Adrenal gland (tissue), 9 donors: ENCODE measurements at regions not wholly inside any gene's neighbourhood (a gene's known extent, or its start where the extent isn't known, plus 50 kb on each side); places are given as distances from the start of the nearest gene placed in this dataset.
"Not testable (repeated sequence)": the region's sequence is repeated elsewhere in the genome, so short reads cannot be mapped to it uniquely, and the experiment has no call there.

Experiments used
- DNase-seq, 7 donors: peaks; one replicate each; pipeline ENCODE4 v3.0.0-alpha.2; 2019 to 2020
- H3K27ac ChIP-seq, 5 donors: fragments of 200-600 bp; sonication (generic) in 4 of 5; 1 replicate in 3 of 5; 2 replicates in 2 of 5; pipeline versions ENCODE4 v1.5.1 to v1.8.0; 2016 to 2020; ENCODE audit warnings: mild to moderate bottlenecking in 1 of 5
- H3K27me3 ChIP-seq: fragments of 200-600 bp; 2 replicates; pipeline ENCODE4 v1.8.0; 2021
- H3K36me3 ChIP-seq, 2 donors: fragments of 200-600 bp; replicated peaks in 1 of 2; 1 replicate in 1 of 2; 2 replicates in 1 of 2; pipeline versions ENCODE4 v1.5.1 to v1.8.0; 2018 to 2022
- H3K4me1 ChIP-seq, 2 donors: fragments of 200-600 bp; replicated peaks in 1 of 2; 1 replicate in 1 of 2; 2 replicates in 1 of 2; pipeline versions ENCODE4 v1.5.1 to v1.8.0; 2018 to 2021
- H3K4me3 ChIP-seq, 4 donors: fragments of 200-600 bp; sonication (generic) in 3 of 4; one replicate each; pipeline ENCODE4 v1.5.1; 2016 to 2018
- H3K9me3 ChIP-seq, 3 donors: fragments of 200-600 bp; sonication (generic) in 1 of 3; replicated peaks in 1 of 3; 1 replicate in 2 of 3; 2 replicates in 1 of 3; pipeline versions ENCODE4 v1.5.1 to v1.8.0; 2016 to 2021
- POLR2A ChIP-seq, 2 donors: fragments of 450-650 bp; IDR thresholded peaks; one replicate each; pipeline ENCODE4 v1.6.1; 2017; ENCODE audit warnings: antibody characterized with exemption in 2 of 2, mild to moderate bottlenecking in 2 of 2, moderate library complexity in 1 of 2
- WGBS, 4 donors: extraction: QIAGEN DNeasy Blood & Tissue Kit in 2 of 4; methylation state at CpG; one replicate each; pipeline versions ENCODE4 v1.1.5 to v1.1.7; 2013 to 2017; 5-methylcytosine and 5-hydroxymethylcytosine counted together
- intact Hi-C, 2 donors: fragments of 100-400 bp; cut with DNase I; formaldehyde crosslinking; loops; one replicate each; pipeline versions ENCODE4 v1.14.1 to v1.15.0; 2022 to 2023
- TF ChIP-seq, protein P1 (sequence below), 6 experiments: fragments of 450-650 bp in 4 of 6; fragments of 200-600 bp in 2 of 6; sonication (generic) in 1 of 6; IDR thresholded peaks; 1 replicate in 5 of 6; 2 replicates in 1 of 6; pipeline versions ENCODE4 v1.5.1 to v1.8.0; 2016 to 2021; ENCODE audit warnings: antibody characterized with exemption in 6 of 6, mild to moderate bottlenecking in 2 of 6, moderate library complexity in 1 of 6
- donor health status: healthy with polysubstance abuse.
- donor health status: Bipolar disorder and iron deficiency.
- donor health status: DM: yes; HTN: yes; CAD: no.
- donor health status: DM: no; HTN: no; CAD: no.
- donor health status: DM: no; HTN: no; CAD: no.

DNA sequence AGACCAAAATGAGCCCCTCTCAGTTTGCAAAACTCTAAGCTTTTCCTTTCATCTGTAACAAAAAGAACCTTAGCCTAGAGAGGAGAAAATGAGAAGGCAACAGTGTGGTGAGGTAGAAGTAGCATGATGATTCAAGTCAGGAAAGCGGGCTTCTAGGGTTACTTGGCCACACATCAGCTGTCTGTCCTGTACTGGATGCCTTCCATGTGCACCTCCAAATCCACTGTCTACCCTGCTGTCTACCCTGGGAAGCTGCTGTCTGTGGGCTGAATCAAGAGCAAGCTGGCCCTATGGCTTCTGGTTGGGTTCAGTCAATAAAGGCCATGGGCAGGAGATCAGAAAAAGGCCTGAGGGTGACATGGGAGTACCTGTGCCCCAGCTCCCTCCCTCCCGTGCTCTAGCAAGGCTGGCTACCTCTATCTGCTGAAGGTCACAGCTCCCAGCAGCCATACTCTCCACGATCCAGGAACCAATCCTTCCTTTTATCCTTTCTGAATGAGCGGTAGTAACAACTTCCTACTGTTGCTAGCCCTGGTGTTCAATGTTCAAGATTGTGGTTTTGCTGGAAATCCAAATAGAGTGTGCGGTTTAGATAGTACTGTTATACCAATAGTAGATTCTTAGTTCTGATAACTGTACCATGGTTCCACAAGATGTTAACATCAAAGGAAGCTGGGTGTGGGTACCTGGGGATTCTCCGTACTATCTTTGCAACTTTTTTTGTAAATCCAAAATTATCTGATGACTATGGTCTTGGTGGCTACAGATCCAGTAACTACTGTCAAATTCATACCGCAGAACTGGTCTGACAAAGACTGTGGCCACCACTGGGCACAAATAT lies 191.0 kb downstream of the ESM1 start:
- Histone ChIP-seq H3K36me3 (no peaks in the 10 kb centered on the region), H3K4me3 (no peak overlapping the region), H3K4me1 (no peaks in the 10 kb centered on the region), H3K27ac (no peak overlapping the region), H3K27me3 (no peaks in the 10 kb centered on the region), H3K9me3 (no peaks in the 10 kb centered on the region)
- TF ChIP-seq POLR2A (IDR thresholded peaks at IDR 0.05), result no peak
- TF ChIP-seq, protein P1, sequence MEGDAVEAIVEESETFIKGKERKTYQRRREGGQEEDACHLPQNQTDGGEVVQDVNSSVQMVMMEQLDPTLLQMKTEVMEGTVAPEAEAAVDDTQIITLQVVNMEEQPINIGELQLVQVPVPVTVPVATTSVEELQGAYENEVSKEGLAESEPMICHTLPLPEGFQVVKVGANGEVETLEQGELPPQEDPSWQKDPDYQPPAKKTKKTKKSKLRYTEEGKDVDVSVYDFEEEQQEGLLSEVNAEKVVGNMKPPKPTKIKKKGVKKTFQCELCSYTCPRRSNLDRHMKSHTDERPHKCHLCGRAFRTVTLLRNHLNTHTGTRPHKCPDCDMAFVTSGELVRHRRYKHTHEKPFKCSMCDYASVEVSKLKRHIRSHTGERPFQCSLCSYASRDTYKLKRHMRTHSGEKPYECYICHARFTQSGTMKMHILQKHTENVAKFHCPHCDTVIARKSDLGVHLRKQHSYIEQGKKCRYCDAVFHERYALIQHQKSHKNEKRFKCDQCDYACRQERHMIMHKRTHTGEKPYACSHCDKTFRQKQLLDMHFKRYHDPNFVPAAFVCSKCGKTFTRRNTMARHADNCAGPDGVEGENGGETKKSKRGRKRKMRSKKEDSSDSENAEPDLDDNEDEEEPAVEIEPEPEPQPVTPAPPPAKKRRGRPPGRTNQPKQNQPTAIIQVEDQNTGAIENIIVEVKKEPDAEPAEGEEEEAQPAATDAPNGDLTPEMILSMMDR (IDR thresholded peaks at IDR 0.05), result no peak
- WGBS, 4 donors, result 89 to 93% (median 91%) methylated on average over 7 of the region's 7 CpGs
- intact Hi-C loops, result no loop called here
- DNase-seq, result no peak

DNA sequence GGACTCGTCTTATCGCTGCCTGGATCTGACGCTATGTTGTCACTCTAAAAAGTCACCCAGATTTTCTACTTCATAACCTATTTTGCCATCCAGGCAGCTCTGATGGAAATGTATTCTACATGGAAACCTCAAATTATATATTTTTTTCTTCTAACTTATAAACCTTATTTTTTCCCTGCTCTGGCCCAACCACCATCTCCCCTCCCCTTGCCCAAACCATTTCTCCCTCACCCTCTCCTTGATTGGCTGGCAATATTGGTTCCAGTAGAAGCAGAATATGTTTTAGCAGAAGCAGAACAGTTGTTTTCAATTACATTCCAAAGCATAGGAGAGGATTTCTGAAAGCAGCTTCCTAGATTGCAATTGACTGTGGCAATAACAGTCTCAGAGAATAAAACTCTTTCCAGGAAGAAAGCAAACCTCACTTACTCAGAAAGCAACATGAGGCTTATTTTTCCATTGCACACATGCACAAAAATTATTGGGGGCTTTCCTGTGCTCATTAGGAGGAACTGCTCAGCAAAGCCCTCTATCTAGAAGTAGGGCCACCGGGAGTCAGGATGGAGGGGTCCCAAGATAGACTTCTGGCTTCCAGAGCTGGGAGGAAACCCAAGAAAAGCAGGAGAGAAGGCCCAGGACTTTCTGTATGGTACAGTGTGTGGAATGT lies 191.8 kb downstream of the ESM1 start:
- 90 to 97% (median 94%) methylated on average over 4 of the region's 4 CpGs for WGBS, 4 donors
- no peak for DNase-seq
- Histone ChIP-seq H3K4me1 (no peaks in the 10 kb centered on the region), H3K27me3 (no peaks in the 10 kb centered on the region), H3K36me3 (no peaks in the 10 kb centered on the region), H3K27ac (no peak overlapping the region), H3K9me3 (no peaks in the 10 kb centered on the region), H3K4me3 (no peak overlapping the region)
- no peak for TF ChIP-seq POLR2A (IDR thresholded peaks at IDR 0.05)
- TF ChIP-seq, protein P1 (IDR thresholded peaks at IDR 0.05), result no peak
- intact Hi-C loops, result no loop called here

DNA sequence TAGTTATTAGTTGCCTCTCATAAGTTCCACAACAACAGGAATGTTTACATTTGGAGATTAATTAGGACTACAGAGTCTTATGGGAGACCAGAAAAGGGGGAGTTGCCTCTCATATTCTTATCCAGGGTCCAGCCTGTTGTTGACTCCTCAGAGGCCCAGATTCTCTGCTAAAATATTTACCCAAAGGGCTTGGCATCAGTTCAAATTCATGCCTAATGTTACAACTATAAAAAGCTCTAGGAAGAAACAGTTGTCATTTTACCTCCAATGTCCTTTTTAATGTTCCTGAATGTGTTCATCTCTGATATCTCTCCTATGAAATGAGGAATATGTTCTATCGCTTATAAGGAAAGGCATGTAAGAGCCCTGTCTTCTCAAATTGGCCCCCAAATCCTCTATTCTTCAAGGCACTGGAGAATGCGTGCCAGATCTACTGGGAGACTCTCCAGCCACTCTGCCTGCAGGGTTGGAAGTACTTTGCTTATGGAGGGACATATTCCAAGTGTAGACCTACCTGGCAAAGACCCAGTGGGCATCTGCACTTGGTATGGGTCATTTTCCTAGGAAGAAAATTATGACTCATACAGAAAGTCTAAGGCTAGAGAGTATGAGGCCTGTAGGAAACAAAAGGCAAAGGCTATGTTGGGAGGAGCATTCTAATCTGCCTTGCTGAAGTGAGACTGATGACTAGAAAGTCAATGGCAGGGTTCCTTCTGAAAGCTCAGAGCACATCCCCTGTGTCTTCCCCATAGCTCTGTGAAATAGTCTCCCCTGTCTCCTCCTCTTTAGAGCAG lies 192.6 kb downstream of the ESM1 start:
- Histone ChIP-seq H3K27ac (no peak overlapping the region), H3K27me3 (no peaks in the 10 kb centered on the region), H3K4me3 (no peak overlapping the region), H3K36me3 (no peaks in the 10 kb centered on the region), H3K9me3 (no peaks in the 10 kb centered on the region), H3K4me1 (no peaks in the 10 kb centered on the region)
- WGBS, 4 donors, result 40 to 74% (median 55%) methylated on average over 2 of the region's 2 CpGs
- intact Hi-C loops, result no loop called here
- no peak for DNase-seq
- TF ChIP-seq POLR2A (IDR thresholded peaks at IDR 0.05), result no peak
- TF ChIP-seq, protein P1 (IDR thresholded peaks at IDR 0.05), result no peak

DNA sequence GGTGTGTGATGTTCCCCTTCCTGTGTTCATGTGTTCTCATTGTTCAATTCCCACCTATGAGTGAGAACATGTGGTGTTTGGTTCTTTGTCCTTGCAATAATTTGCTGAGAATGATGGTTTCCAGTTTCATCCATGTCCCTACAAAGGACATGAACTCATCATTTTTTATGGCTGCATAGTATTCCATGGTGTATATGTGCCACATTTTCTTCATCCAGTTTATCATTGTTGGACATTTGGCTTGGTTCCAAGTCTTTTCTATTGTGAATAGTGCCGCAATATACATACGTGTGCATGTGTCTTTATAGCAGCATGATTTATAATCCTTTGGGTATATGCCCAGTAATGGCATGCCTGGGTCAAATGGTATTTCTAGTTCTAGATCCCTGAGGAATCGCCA lies 197.5 kb downstream of the ESM1 start:
- H3K27ac ChIP-seq, DNase-seq, H3K4me1 ChIP-seq, intact Hi-C loops, H3K4me3 ChIP-seq, H3K9me3 ChIP-seq, H3K27me3 ChIP-seq, H3K36me3 ChIP-seq: not testable (repeated sequence)
- WGBS, 4 donors, result 39 to 95% (median 88%) methylated on average over 3 of the region's 3 CpGs
